ENCODE measurements at regions not wholly inside any gene's neighbourhood (a gene's known extent, or its start where the extent isn't known, plus 50 kb on each side); places are given as distances from the start of the nearest gene placed in this dataset.
"Not testable (repeated sequence)": the region's sequence is repeated elsewhere in the genome, so short reads cannot be mapped to it uniquely, and the experiment has no call there.

DNA sequence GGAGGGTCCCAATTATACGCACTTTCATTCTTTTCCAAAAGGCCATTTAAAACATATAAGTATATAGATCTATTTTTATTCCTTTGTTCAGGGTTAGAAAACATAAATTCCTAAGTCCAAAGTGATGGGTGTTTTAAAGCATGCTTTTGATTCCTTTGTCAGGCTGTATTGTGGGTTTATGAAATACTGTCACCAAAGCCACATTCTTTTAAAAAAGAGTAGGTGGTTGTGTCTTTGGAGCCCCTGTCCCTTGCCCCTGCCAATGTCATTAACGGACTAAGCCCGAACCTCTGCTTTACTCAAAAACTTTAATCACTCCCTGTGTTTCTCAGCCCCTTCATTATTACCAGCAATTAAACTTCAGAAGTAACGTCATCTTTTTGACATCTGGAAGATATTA is 104.9 kb upstream of the APCDD1 start:
- no peak for DNase-seq (ENCODE audit: low read depth, low spot score)

- no peak for DNase-seq (ENCODE audit: low read depth, low spot score)
Measured at GRCh38 chr18:10350661-10351060, 103.8 kb upstream of the APCDD1 start.

DNA sequence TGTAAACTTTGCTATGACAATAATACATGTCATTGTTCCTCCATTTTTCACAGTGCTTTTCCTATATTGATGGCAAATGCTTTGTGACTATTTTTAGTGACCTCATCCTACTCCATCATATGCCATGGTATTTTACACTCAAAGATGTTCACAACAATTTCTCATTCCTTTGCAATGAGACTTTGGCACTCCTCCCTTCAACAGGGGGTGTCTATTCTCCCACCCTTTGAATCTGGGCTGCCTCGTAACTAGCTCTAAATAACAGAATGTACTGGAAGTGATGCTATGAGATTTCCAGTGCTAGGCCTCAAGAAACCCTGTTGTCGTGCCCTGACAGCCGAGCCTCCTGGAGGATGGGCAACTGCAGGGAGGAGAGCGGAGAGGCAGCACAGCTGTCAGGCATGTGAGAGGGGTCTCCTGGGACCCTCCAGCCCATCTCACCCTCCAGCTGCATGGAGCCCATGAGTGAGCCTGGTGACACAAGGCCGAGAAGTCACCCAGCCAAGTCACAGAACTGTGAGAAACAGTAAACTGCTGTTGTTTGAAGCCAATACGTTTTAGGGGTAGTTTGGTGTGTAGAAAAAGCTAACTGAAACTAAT is 103.1 kb upstream of the APCDD1 start:
- DNase-seq (ENCODE audit: low read depth, low spot score): peak; percentile 31

DNA sequence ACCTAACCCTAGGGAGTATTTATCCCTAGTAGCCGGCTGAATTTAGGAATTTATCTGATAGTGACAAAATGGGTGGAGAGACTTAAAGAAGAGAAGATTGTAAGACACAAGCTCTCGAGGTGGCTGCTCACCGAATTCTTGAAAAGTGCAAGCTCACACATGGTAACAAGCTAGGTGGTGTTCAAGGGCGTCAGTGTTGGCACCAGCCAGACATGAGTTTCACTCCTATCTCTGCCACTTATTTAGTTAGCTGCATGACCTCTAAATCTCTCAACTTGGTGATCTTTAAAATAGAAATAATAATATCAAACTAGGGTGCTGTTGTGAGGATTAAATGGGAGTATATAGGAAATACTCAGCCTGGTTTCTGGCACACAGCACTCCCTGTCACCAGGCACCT is 102.6 kb upstream of the APCDD1 start:
- no peak for DNase-seq (ENCODE audit: low read depth, low spot score)

DNA sequence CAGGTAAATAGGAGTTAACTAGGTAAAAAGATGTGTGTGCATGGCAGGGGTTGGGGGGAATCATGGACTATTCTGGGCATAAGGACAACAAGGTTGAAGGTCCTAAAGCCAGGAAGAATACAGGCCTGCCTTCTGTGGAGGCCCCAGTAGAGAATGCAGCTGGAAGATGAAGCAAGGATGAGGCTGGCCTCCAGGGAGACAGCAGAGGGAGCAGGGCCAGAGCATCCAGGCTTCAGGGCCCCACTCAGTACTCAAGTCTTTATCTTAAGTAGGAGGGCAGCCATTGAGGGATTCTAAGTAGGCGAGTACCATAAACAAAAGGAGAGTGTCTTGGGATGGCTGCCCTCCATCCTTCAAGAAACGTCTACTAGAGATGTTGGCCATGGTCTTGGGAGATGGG is 101.8 kb upstream of the APCDD1 start:
- DNase-seq (ENCODE audit: low read depth, low spot score): no peak

GRCh38 chr18:10353791-10354190 is 100.6 kb upstream of the APCDD1 start:
- peak; percentile 72 for DNase-seq (ENCODE audit: low read depth, low spot score)

- peak; percentile 29 for DNase-seq (ENCODE audit: low read depth, low spot score)
Measured at GRCh38 chr18:10354241-10354811, 100.1 kb upstream of the APCDD1 start.

GRCh38 chr18:10354890-10355289 is 99.5 kb upstream of the APCDD1 start:
- no peak for DNase-seq (ENCODE audit: low read depth, low spot score)

GRCh38 chr18:10356999-10357398 is 97.4 kb upstream of the APCDD1 start:
- not testable (repeated sequence) for DNase-seq (ENCODE audit: low read depth, low spot score)

- no peak for DNase-seq (ENCODE audit: low read depth, low spot score)
Measured at GRCh38 chr18:10361660-10362059, 92.8 kb upstream of the APCDD1 start.

- no peak for DNase-seq (ENCODE audit: low read depth, low spot score)
Measured at GRCh38 chr18:10365021-10365500, 89.4 kb upstream of the APCDD1 start.

GRCh38 chr18:10365901-10366300 is 88.5 kb upstream of the APCDD1 start:
- no peak for DNase-seq (ENCODE audit: low read depth, low spot score)

- no peak for DNase-seq (ENCODE audit: low read depth, low spot score)
Measured at GRCh38 chr18:10367836-10368235, 86.6 kb upstream of the APCDD1 start.

GRCh38 chr18:10368456-10369453 is 85.7 kb upstream of the APCDD1 start:
- DNase-seq (ENCODE audit: low read depth, low spot score): peak; percentile 44

DNA sequence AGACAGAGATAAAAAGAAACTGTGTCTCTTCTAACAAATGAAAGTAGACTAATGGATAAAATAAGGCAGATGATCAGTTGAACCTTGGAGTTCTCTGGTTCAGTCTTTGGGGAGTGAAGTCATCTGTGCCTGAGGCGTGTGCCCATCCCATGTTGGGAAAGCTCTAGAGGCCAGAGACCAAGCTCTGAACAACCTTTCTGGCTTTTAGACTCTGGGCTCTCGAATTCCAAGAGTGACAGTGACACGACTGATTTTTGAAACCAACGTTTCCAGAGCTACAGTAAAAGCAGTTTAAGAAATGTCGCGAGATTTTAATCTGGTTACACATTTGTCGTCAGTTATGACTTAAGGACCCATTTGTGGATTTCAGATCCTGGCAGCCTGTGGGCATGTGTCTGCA is 83.7 kb upstream of the APCDD1 start:
- no peak for DNase-seq (ENCODE audit: low read depth, low spot score)

DNA sequence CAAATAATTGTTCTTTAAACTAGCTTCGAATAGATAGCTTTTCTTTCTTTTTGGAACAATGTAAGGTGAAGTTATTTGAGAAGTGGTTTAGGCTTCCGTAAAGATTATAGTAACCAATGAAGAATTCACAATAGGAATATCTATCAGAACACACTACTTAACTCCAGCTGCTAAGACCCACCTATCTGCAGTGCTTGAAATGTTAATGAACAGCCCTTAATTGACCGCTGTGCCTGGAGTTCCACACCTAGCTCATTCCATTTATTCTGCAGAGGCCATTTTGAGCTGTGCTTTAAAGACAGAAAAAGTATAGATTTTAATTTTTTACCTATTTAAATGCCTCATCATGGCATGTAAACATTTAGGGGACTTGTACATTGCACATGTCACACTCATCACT is 83.3 kb upstream of the APCDD1 start:
- no peak for DNase-seq (ENCODE audit: low read depth, low spot score)

DNA sequence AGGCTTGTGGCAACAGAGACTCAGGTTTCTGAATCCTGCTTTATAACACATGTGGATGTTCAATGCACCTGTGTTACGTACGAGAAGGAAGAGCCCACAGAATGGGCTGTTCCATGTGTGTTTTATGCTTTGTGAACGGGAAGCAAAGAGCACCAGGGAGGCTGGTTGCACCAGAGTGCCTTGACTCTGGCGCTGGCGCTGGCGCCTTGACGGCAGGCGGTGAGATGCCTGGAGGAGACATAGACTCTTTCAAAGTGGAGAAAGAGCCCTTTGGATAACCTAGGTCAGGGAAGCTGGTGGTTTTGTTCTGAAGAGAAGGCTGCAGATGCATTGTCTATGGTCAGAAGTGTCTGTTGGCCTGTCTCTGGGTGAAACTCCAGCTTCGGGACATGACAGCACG is 80.2 kb upstream of the APCDD1 start:
- DNase-seq (ENCODE audit: low read depth, low spot score): no peak

GRCh38 chr18:10374636-10375293 is 79.7 kb upstream of the APCDD1 start:
- peak; percentile 54 for DNase-seq (ENCODE audit: low read depth, low spot score)

DNA sequence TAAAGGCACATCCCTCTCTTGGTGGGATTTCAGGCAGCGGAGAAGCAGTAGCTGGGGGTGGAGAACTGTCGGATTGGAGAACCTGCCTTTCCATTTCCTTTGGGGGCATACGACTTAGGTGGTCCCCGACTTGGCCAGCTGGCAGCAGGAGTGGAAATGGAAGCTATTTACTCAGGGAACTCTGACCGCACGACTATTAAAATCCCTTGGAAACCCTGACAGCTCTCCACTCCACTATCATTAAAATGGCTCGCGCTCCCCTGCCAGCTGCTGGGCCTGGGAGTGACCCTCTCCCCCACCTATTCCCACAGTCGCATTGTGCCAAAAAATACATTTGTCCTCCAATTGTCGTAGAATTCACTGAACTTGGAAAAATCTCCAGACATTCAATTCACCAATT is 77.7 kb upstream of the APCDD1 start:
- DNase-seq (ENCODE audit: low read depth, low spot score): peak; percentile 67

- peak; percentile 65 for DNase-seq (ENCODE audit: low read depth, low spot score)
Measured at GRCh38 chr18:10377956-10378355, 76.5 kb upstream of the APCDD1 start.

DNA sequence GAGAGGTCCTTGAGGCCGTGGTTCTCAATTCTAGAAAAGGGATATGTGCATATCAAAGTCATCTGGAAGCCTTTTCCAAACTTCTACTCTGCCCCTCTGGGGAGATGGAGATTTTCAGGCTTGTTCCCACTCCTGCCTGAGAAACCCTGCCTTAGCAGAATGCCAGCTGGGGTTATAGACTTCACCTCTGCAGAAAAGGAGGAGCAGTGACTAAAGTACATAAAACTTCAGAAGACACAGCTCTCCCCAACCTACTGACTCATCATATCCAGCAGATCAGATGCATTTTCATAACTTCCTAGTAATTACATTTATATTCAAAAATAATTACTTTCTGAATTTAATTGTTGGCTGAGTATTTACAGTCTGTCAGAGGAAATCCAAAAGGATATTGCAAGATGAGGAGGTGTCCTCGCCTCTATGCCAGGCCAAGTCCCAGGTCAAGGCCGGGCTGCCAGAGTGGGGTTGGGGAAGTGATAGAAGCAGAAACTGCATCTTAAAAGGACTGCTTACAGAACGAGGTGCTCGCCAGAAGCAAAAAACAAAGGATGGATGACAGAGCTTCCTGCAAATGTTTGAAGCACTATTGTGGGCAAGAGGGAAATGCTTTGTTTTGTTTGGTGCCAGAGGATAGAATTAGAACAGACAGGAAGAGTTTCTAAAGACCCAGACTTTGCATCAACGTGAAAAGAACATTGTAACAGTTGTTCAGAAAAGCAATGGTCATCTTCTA is 75.6 kb upstream of the APCDD1 start:
- DNase-seq (ENCODE audit: low read depth, low spot score): no peak
